HFF-Myc (cell line): ENCODE measurements at regions not wholly inside any gene's neighbourhood (a gene's known extent, or its start where the extent isn't known, plus 50 kb on each side); places are given as distances from the start of the nearest gene placed in this dataset.
A peak's percentile ranks its signal among the peaks of the same experiment; 100 is the strongest.
"Not testable (repeated sequence)": the region's sequence is repeated elsewhere in the genome, so short reads cannot be mapped to it uniquely, and the experiment has no call there.

ENCODE experiments used
- DNase-seq: peaks from one replicate; pipeline ENCODE4 v3.0.0-alpha.2; 2011; ENCODE audit warnings: low read depth; ENCODE audit errors: extremely low read depth
- H3K4me3 ChIP-seq: replicated peaks from 2 replicates; pipeline ENCODE4 v1.5.1; 2011; ENCODE audit warnings: low read depth, mild to moderate bottlenecking, control low read depth, low read length
- CTCF ChIP-seq: IDR thresholded peaks from 2 replicates; pipeline ENCODE4 v1.5.1; 2012; ENCODE audit warnings: mild to moderate bottlenecking, low read depth, low read length, control low read depth; ENCODE audit errors: missing control alignments

GRCh38 chr12:30308010-30308717 is 387.5 kb downstream of the IPO8 start:
- DNase-seq, result no peak
- no peak for TF ChIP-seq CTCF
- H3K4me3 ChIP-seq, result no peak overlapping the region

GRCh38 chr12:30304528-30304927 is 391.1 kb downstream of the IPO8 start:
- TF ChIP-seq CTCF, result no peak
- DNase-seq, result no peak
- no peak overlapping the region for H3K4me3 ChIP-seq

GRCh38 chr12:30301291-30301690 is 394.4 kb downstream of the IPO8 start:
- DNase-seq, result no peak
- H3K4me3 ChIP-seq, result no peak overlapping the region
- no peak for TF ChIP-seq CTCF

- TF ChIP-seq CTCF, result no peak
- no peak overlapping the region for H3K4me3 ChIP-seq
- DNase-seq, result no peak
Measured at GRCh38 chr12:30296486-30296885, 399.2 kb downstream of the IPO8 start.

- DNase-seq, result peak; percentile 1
- TF ChIP-seq CTCF, result peak; percentile 26
- no peak overlapping the region for H3K4me3 ChIP-seq
Measured at GRCh38 chr12:30286345-30286926, 409.2 kb downstream of the IPO8 start.

GRCh38 chr12:30278401-30278800 is 417.3 kb downstream of the IPO8 start:
- no peak for DNase-seq
- no peak overlapping the region for H3K4me3 ChIP-seq
- TF ChIP-seq CTCF, result no peak

GRCh38 chr12:30272515-30272914 is 423.2 kb downstream of the IPO8 start:
- not testable (repeated sequence) for DNase-seq, H3K4me3 ChIP-seq
